ENCODE measurements at regions not wholly inside any gene's neighbourhood (a gene's known extent, or its start where the extent isn't known, plus 50 kb on each side); places are given as distances from the start of the nearest gene placed in this dataset.
A peak's percentile ranks its signal among the peaks of the same experiment; 100 is the strongest.

GRCh38 chr1:243917177-243917862 is 67.3 kb upstream of the AKT3 start:
- peak; percentile 17 for DNase-seq (ENCODE audit: low spot score)

GRCh38 chr1:243916160-243916559 is 66.1 kb upstream of the AKT3 start:
- no peak for DNase-seq (ENCODE audit: low spot score)

GRCh38 chr1:243912347-243912746 is 62.3 kb upstream of the AKT3 start:
- DNase-seq (ENCODE audit: low spot score), result no peak

- DNase-seq (ENCODE audit: low spot score), result no peak
These were observed 60.6 kb upstream of the AKT3 start for GRCh38 chr1:243910607-243911006.

GRCh38 chr1:243903895-243904294 is 53.9 kb upstream of the AKT3 start:
- no peak for DNase-seq (ENCODE audit: low spot score)

GRCh38 chr1:243903041-243903440 is 53.0 kb upstream of the AKT3 start:
- DNase-seq (ENCODE audit: low spot score), result no peak

- no peak for DNase-seq (ENCODE audit: low spot score)
These were observed 52.1 kb upstream of the AKT3 start for GRCh38 chr1:243902100-243902499.
